ENCODE measurements at regions not wholly inside any gene's neighbourhood (a gene's known extent, or its start where the extent isn't known, plus 50 kb on each side); places are given as distances from the start of the nearest gene placed in this dataset.

DNA sequence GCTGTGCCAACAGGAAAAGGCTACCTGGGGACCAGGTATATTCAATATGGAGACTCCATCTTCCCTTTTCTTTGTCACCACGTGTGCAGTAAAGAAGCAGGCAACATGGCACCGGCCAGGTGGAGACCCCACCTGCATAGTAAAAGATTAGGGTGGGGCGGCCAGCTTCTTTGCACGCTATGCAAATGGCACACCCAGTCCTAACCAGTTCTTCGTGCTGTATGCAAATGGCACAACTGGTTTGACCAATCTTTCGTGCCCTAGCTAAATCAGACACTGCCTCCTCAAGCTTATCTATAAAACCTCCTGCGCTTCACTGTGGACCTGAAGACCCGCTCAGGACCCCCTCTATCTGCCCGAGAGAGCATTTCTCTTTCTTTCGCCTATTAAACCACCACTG, 88.8 kb upstream of the EZR start:
- dilution Hi-C loops (cut with HindIII; ENCODE audit: low sequenced_read_pairs, unreplicated experiment): no loop called here

More for the DNA sequence above, 88.8 kb upstream of the EZR start:
- POLR2A ChIA-PET (ENCODE audit: unreplicated experiment): no interaction called here
- no peak overlapping the region for H4K91ac ChIP-seq (ENCODE audit: insufficient read depth, low read depth, low read length)
- no peak overlapping the region for H3K56ac ChIP-seq (ENCODE audit: extremely low read depth, insufficient read depth, low read length)
- H4K5ac ChIP-seq (ENCODE audit: low read depth, low read length): no peak overlapping the region
- H2BK5ac ChIP-seq (ENCODE audit: low read depth, low read length, poor library complexity, severe bottlenecking): no peak overlapping the region
- no peak overlapping the region for H3K4ac ChIP-seq (ENCODE audit: low read depth, low read length)
- no peak overlapping the region for H3K4me2 ChIP-seq (ENCODE audit: low read depth, low read length)
- H3K9me3 ChIP-seq (ENCODE audit: control insufficient read depth, insufficient read depth, low read length): peaks cover 9% of the 10 kb centered on the region
- H3K9ac ChIP-seq (ENCODE audit: low read depth, low read length): no peak overlapping the region
- in situ Hi-C loops (cut with MboI; ENCODE audit: low sequenced_read_pairs): no loop called here
- no peak overlapping the region for H3K18ac ChIP-seq (ENCODE audit: low read depth, low read length)
- H2AFZ ChIP-seq (replicated peaks; ENCODE audit: low read length, poor library complexity): no peak overlapping the region
- H2BK20ac ChIP-seq (ENCODE audit: low read depth, low read length): no peak overlapping the region
- H2AK9ac ChIP-seq (replicated peaks; ENCODE audit: low read depth, low read length, poor library complexity): no peak overlapping the region
- H3K23ac ChIP-seq (ENCODE audit: low read depth, low read length): no peak overlapping the region
- H4K20me1 ChIP-seq (ENCODE audit: insufficient read depth, low read length): no peaks in the 10 kb centered on the region
- H3K36me3 ChIP-seq (ENCODE audit: control insufficient read depth, insufficient read depth, low read length): no peaks in the 10 kb centered on the region
- TF ChIP-seq, protein P1, sequence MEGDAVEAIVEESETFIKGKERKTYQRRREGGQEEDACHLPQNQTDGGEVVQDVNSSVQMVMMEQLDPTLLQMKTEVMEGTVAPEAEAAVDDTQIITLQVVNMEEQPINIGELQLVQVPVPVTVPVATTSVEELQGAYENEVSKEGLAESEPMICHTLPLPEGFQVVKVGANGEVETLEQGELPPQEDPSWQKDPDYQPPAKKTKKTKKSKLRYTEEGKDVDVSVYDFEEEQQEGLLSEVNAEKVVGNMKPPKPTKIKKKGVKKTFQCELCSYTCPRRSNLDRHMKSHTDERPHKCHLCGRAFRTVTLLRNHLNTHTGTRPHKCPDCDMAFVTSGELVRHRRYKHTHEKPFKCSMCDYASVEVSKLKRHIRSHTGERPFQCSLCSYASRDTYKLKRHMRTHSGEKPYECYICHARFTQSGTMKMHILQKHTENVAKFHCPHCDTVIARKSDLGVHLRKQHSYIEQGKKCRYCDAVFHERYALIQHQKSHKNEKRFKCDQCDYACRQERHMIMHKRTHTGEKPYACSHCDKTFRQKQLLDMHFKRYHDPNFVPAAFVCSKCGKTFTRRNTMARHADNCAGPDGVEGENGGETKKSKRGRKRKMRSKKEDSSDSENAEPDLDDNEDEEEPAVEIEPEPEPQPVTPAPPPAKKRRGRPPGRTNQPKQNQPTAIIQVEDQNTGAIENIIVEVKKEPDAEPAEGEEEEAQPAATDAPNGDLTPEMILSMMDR (conservative IDR thresholded peaks at IDR 0.05; ENCODE audit: low read depth, low read length): no peak
- TF ChIP-seq FOS (IDR thresholded peaks at IDR 0.05; ENCODE audit: low read depth, low read length) (no peak), USF2 (IDR thresholded peaks at IDR 0.05; ENCODE audit: low read depth, low read length) (no peak), RAD21 (IDR thresholded peaks at IDR 0.05; ENCODE audit: low read length) (no peak), POLR2A (IDR thresholded peaks at IDR 0.05; ENCODE audit: low read depth, low read length) (no peak), MAFK (IDR thresholded peaks at IDR 0.05; ENCODE audit: low read depth, low read length) (no peak), MXI1 (IDR thresholded peaks at IDR 0.05; ENCODE audit: borderline replicate concordance, low read depth, low read length) (no peak), RFX5 (IDR thresholded peaks at IDR 0.05; ENCODE audit: low read depth, low read length) (no peak), MAZ (IDR thresholded peaks at IDR 0.05; ENCODE audit: borderline replicate concordance, low read depth, low read length) (no peak), RCOR1 (IDR thresholded peaks at IDR 0.05; ENCODE audit: insufficient replicate concordance, low read length) (no peak), SMC3 (IDR thresholded peaks at IDR 0.05; ENCODE audit: low read depth, low read length) (no peak), NFE2L2 (IDR thresholded peaks at IDR 0.05; ENCODE audit: low read depth, low read length) (no peak), CEBPB (IDR thresholded peaks at IDR 0.05; ENCODE audit: low read depth, low read length) (no peak), BHLHE40 (IDR thresholded peaks at IDR 0.05; ENCODE audit: low read depth, low read length) (no peak), CHD1 (IDR thresholded peaks at IDR 0.05; ENCODE audit: low read depth, low read length) (no peak)
- TF ChIP-seq, protein P2, sequence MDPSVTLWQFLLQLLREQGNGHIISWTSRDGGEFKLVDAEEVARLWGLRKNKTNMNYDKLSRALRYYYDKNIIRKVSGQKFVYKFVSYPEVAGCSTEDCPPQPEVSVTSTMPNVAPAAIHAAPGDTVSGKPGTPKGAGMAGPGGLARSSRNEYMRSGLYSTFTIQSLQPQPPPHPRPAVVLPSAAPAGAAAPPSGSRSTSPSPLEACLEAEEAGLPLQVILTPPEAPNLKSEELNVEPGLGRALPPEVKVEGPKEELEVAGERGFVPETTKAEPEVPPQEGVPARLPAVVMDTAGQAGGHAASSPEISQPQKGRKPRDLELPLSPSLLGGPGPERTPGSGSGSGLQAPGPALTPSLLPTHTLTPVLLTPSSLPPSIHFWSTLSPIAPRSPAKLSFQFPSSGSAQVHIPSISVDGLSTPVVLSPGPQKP (IDR thresholded peaks at IDR 0.05; ENCODE audit: borderline replicate concordance, low read depth, low read length): no peak
- CTCF ChIA-PET: no interaction called here
- no peak overlapping the region for H2BK15ac ChIP-seq (ENCODE audit: low read depth, low read length)
- no peaks in the 10 kb centered on the region for H3K79me1 ChIP-seq (ENCODE audit: low read depth in 1 of 2, low read length in 2 of 2)
- H3K27ac ChIP-seq (ENCODE audit: insufficient read depth, low read length): no peak overlapping the region
- ATAC-seq (ENCODE audit: low read depth) (no peak), DNase-seq (no peak)
- no peaks in the 10 kb centered on the region for H3K4me1 ChIP-seq (ENCODE audit: control insufficient read depth, insufficient read depth, low read length)
- H2AK5ac ChIP-seq (ENCODE audit: low read depth, low read length): no peak overlapping the region
- H3K4me3 ChIP-seq (ENCODE audit: insufficient read depth, low read depth, low read length): no peak overlapping the region
- no peaks in the 10 kb centered on the region; the same call in 1 of the 2 replicates for H3K27me3 ChIP-seq (ENCODE audit: control insufficient read depth, insufficient read depth, low read length)
- H3K14ac ChIP-seq (replicated peaks; ENCODE audit: low read depth, low read length): no peak overlapping the region
- 73% methylated on average over 5 of the region's 10 CpGs; no CpG with 5 or more reads in 1 of the 2 experiments for WGBS, 2 experiments (ENCODE audit: extremely low coverage in 2 of 2, insufficient read length in 1 of 2)
- H2BK120ac ChIP-seq (ENCODE audit: low read depth, low read length): no peak overlapping the region
- no peak overlapping the region for H4K8ac ChIP-seq (ENCODE audit: low read depth in 2 of 2, low read length in 2 of 2)
- intact Hi-C loops (cut with micrococcal nuclease): no loop called here
- no TSS peak for BruUV-seq (replicated peaks)
- H3K9me1 ChIP-seq (ENCODE audit: insufficient read depth, low read length): no peaks in the 10 kb centered on the region
